Spleen (tissue), 11 donors: ENCODE measurements at regions not wholly inside any gene's neighbourhood (a gene's known extent, or its start where the extent isn't known, plus 50 kb on each side); places are given as distances from the start of the nearest gene placed in this dataset.

Source experiments
- DNase-seq: peaks from one replicate; pipeline ENCODE4 v3.0.0-alpha.2; 2020
- H3K27ac ChIP-seq, 8 donors: fragments of 200-600 bp; sonication (generic) in 7 of 8; 1 replicate in 4 of 8; 2 replicates in 4 of 8; pipeline versions ENCODE4 v1.5.0 to v1.8.0; 2016 to 2021; ENCODE audit warnings: inconsistent platforms in 4 of 8, mild to moderate bottlenecking in 4 of 8, moderate library complexity in 1 of 8
- H3K27me3 ChIP-seq, 7 donors: fragments of 200-600 bp; sonication (generic) in 6 of 7; replicated peaks in 1 of 7; 1 replicate in 4 of 7; 2 replicates in 3 of 7; pipeline versions ENCODE4 v1.5.0 to v1.8.0; 2016 to 2021; ENCODE audit warnings: inconsistent platforms in 3 of 7, mild to moderate bottlenecking in 1 of 7
- H3K36me3 ChIP-seq, 6 donors: fragments of 200-600 bp; sonication (generic) in 5 of 6; 1 replicate in 4 of 6; 2 replicates in 2 of 6; pipeline versions ENCODE4 v1.5.0 to v1.8.0; 2016 to 2021; ENCODE audit warnings: inconsistent platforms in 2 of 6
- H3K4me1 ChIP-seq, 6 donors: fragments of 200-600 bp; sonication (generic) in 5 of 6; 1 replicate in 3 of 6; 2 replicates in 3 of 6; pipeline versions ENCODE4 v1.5.0 to v1.8.0; 2016 to 2021; ENCODE audit warnings: inconsistent platforms in 3 of 6
- H3K4me3 ChIP-seq, 8 donors: fragments of 200-600 bp; sonication (generic) in 7 of 8; 1 replicate in 4 of 8; 2 replicates in 4 of 8; pipeline versions ENCODE4 v1.5.0 to v1.8.0; 2016 to 2021; ENCODE audit warnings: inconsistent platforms in 4 of 8, mild to moderate bottlenecking in 4 of 8, moderate library complexity in 2 of 8
- H3K9me3 ChIP-seq, 8 donors: fragments of 200-600 bp; sonication (generic) in 7 of 8; 1 replicate in 4 of 8; 2 replicates in 4 of 8; pipeline versions ENCODE4 v1.5.0 to v1.8.0; 2016 to 2021; ENCODE audit warnings: inconsistent platforms in 4 of 8
- POLR2A ChIP-seq, 3 donors: fragments of 450-650 bp; IDR thresholded peaks; one replicate each; pipeline ENCODE4 v1.5.1; 2017; ENCODE audit warnings: antibody characterized with exemption in 3 of 3, mild to moderate bottlenecking in 1 of 3
- POLR2AphosphoS5 ChIP-seq, 3 donors: sonication (generic); formaldehyde crosslinking; IDR thresholded peaks; one replicate each; pipeline ENCODE4 v1.5.1; 2017; ENCODE audit warnings: antibody characterized with exemption in 3 of 3
- WGBS, 5 donors: extraction: QIAGEN DNeasy Blood & Tissue Kit in 3 of 5; methylation state at CpG; one replicate each; pipeline versions ENCODE4 v1.1.5 to v1.1.7; 2013 to 2018; 5-methylcytosine and 5-hydroxymethylcytosine counted together
- intact Hi-C: fragments of 100-400 bp; cut with DNase I; formaldehyde crosslinking; loops from one replicate; pipeline ENCODE4 v1.15.0; 2023; ENCODE audit warnings: low total_unique reads
- TF ChIP-seq, protein P1 (sequence below), 11 experiments: fragments of 200-600 bp in 7 of 11; fragments of 450-650 bp in 4 of 11; sonication (generic) in 4 of 11; IDR thresholded peaks in 8 of 11; conservative IDR thresholded peaks in 3 of 11; 1 replicate in 7 of 11; 2 replicates in 4 of 11; pipeline versions ENCODE4 v1.4.0 to v1.8.0; 2016 to 2021; ENCODE audit warnings: antibody characterized with exemption in 11 of 11, inconsistent platforms in 4 of 11, mild to moderate bottlenecking in 1 of 11
- donor health status: healthy with polysubstance abuse.
- donor health status: DM: no; HTN: no; CAD: no; lungs with moderate emphysema.
- donor health status: DM: no; HTN: no; CAD: no.
- donor health status: Bipolar disorder and iron deficiency.
- donor health status: healthy.
- donor health status: DM: no; HTN: no; CAD: no.
- donor health status: DM: yes; HTN: yes; CAD: no.

DNA sequence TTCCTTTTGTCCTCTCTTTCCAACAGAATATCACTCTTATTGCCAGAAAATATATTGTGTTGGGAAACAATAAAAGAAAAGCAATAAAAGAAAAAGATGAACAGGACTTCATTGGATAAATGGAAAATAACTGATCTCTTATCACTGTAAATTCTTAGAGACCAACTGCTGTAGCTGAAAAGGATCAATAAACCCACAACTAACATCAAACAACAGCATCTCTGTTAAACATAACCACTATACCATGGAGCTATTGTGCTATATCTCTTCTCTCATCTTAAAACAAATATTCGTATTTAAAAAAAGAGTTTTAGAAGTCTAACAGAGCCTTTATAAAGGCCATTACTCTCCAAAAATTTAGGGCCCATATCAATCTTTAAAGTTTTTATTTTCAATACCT lies 502.4 kb downstream of the TMEM232 start:
- no peak overlapping the region for H3K27ac ChIP-seq
- peaks cover 0 to 98% (median 85%) of the 10 kb centered on the region in 8 donors for H3K9me3 ChIP-seq
- intact Hi-C loops: no loop called here
- DNase-seq: no peak
- H3K4me3 ChIP-seq: no peak overlapping the region
- no peaks in the 10 kb centered on the region for H3K36me3 ChIP-seq
- TF ChIP-seq, protein P1, sequence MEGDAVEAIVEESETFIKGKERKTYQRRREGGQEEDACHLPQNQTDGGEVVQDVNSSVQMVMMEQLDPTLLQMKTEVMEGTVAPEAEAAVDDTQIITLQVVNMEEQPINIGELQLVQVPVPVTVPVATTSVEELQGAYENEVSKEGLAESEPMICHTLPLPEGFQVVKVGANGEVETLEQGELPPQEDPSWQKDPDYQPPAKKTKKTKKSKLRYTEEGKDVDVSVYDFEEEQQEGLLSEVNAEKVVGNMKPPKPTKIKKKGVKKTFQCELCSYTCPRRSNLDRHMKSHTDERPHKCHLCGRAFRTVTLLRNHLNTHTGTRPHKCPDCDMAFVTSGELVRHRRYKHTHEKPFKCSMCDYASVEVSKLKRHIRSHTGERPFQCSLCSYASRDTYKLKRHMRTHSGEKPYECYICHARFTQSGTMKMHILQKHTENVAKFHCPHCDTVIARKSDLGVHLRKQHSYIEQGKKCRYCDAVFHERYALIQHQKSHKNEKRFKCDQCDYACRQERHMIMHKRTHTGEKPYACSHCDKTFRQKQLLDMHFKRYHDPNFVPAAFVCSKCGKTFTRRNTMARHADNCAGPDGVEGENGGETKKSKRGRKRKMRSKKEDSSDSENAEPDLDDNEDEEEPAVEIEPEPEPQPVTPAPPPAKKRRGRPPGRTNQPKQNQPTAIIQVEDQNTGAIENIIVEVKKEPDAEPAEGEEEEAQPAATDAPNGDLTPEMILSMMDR (IDR thresholded peaks at IDR 0.05 in 8 of 11, conservative IDR thresholded peaks at IDR 0.05 in 3 of 11): no peak
- TF ChIP-seq POLR2A (IDR thresholded peaks at IDR 0.05): no peak
- TF ChIP-seq POLR2AphosphoS5 (IDR thresholded peaks at IDR 0.05): no peak
- no peaks in the 10 kb centered on the region for H3K4me1 ChIP-seq
- WGBS, 5 donors: 69 to 84% (median 81%) methylated on average over 1 of the region's 1 CpG
- H3K27me3 ChIP-seq: no peaks in the 10 kb centered on the region

DNA sequence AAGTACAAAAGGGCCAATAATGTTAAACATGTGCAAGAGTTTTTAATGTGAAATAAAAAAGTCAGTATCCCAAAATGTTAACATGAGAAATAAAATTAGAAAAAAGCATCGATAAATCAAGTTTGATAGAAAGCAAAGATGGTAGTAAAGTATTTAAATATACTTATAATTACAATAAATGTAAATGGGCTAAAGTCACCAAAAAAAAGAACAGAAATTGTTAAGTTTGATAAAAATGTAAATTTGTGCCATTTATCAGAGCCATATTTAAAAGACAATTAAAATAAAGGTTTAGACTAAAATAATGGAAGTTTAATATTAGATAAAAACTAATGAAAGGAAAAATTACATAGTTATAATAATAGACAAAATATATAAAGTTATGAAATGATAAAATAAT lies 500.5 kb downstream of the TMEM232 start:
- Histone ChIP-seq H3K4me1 (no peaks in the 10 kb centered on the region), H3K9me3 (peaks cover 0 to 98% (median 90%) of the 10 kb centered on the region in 8 donors), H3K27ac (no peak overlapping the region), H3K27me3 (no peaks in the 10 kb centered on the region), H3K4me3 (no peak overlapping the region), H3K36me3 (no peaks in the 10 kb centered on the region)
- intact Hi-C loops: no loop called here
- TF ChIP-seq POLR2AphosphoS5 (IDR thresholded peaks at IDR 0.05) (no peak), POLR2A (IDR thresholded peaks at IDR 0.05) (no peak)
- TF ChIP-seq, protein P1 (IDR thresholded peaks at IDR 0.05 in 8 of 11, conservative IDR thresholded peaks at IDR 0.05 in 3 of 11): no peak
- no peak for DNase-seq
- WGBS, 5 donors: 84 to 94% (median 90%) methylated on average over 1 of the region's 1 CpG

DNA sequence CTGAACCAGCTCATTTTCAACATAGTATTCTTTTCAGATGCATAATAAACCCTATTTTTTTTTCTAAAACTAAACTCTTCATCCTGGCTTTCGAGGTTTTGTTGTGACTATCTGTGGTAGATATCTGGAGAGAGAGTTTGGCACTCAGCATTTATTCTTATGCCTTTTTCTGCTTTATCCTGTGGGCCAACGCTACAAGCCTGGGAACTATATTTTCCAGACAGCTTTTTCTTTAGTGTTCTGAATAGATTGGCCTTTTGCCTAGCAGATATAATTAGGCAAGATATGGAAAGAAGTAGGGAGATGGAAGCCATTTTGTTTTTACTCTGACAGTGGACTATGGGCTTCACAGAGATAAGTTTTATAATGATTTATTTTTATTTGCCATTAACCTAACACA lies 486.7 kb downstream of the TMEM232 start:
- no peak for DNase-seq
- H3K4me1 ChIP-seq: no peaks in the 10 kb centered on the region
- 61 to 83% (median 68%) methylated on average over 2 of the region's 2 CpGs for WGBS, 5 donors
- intact Hi-C loops: no loop called here
- no peak overlapping the region for H3K27ac ChIP-seq
- H3K36me3 ChIP-seq: no peaks in the 10 kb centered on the region
- TF ChIP-seq, protein P1 (IDR thresholded peaks at IDR 0.05 in 8 of 11, conservative IDR thresholded peaks at IDR 0.05 in 3 of 11): no peak
- no peak for TF ChIP-seq POLR2A (IDR thresholded peaks at IDR 0.05)
- no peak for TF ChIP-seq POLR2AphosphoS5 (IDR thresholded peaks at IDR 0.05)
- no peaks in the 10 kb centered on the region for H3K27me3 ChIP-seq
- peaks cover 0 to 13% (median 0%) of the 10 kb centered on the region in 8 donors for H3K9me3 ChIP-seq
- no peak overlapping the region for H3K4me3 ChIP-seq

DNA sequence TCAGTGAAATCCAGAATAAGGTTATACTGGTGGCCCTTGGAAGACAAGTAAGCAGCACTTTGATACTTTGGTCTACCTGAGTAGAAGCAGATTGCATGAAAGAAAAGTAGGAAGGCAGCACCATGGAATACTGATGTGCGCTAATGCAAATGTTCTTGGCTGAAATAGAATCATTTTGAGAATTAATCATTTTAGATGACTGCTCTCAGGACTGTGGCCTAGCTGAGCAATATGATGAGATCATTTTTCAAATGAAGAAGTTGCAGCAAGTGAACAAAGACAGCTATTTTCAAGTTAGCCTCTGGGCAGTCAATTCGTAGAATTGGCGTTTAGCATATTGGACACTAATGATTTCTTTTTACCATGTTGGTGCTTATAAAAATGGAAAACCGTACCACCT lies 483.5 kb downstream of the TMEM232 start:
- Histone ChIP-seq H3K36me3 (no peaks in the 10 kb centered on the region), H3K27me3 (no peaks in the 10 kb centered on the region), H3K9me3 (peaks cover 0 to 4% (median 0%) of the 10 kb centered on the region in 8 donors), H3K4me1 (no peaks in the 10 kb centered on the region), H3K27ac (no peak overlapping the region), H3K4me3 (no peak overlapping the region)
- TF ChIP-seq, protein P1 (IDR thresholded peaks at IDR 0.05 in 8 of 11, conservative IDR thresholded peaks at IDR 0.05 in 3 of 11): no peak
- WGBS, 5 donors: 90 to 97% (median 91%) methylated on average over 4 of the region's 4 CpGs
- intact Hi-C loops: no loop called here
- DNase-seq: no peak
